PC-3 (cell line): ENCODE measurements at regions not wholly inside any gene's neighbourhood (a gene's known extent, or its start where the extent isn't known, plus 50 kb on each side); places are given as distances from the start of the nearest gene placed in this dataset.

ENCODE experiments used
- ATAC-seq: fragments of 200-7000 bp; cut with Tn5 transposase; 2 replicates; pipeline ENCODE4 v1.9.1; 2020; ENCODE audit warnings: mild to moderate bottlenecking, moderate library complexity
- BruUV-seq: library from RNA; stranded (reverse); fragments of 400-500 nt; replicated peaks from 2 replicates; lab custom pipeline; 2021; lab: Mats Ljungman, UMichigan
- CTCF ChIA-PET: fragments of 300-600 bp; sonication (Branson Sonifier 250); formaldehyde crosslinking; loops from one replicate; lab custom pipeline; 2022; ENCODE audit warnings: antibody characterized with exemption; lab: Charles Lee
- POLR2A ChIA-PET: fragments of 300-600 bp; sonication (Branson Sonifier 250); formaldehyde crosslinking; loops from one replicate; lab custom pipeline; 2022; ENCODE audit warnings: antibody characterized with exemption; ENCODE audit not compliant: unreplicated experiment; lab: Charles Lee
- DNase-seq: peaks from one replicate; pipeline ENCODE4 v3.0.0-alpha.2; 2015
- H2AFZ ChIP-seq: fragments of 300-600 bp; sonication (generic); 2 replicates; pipeline ENCODE4 v1.6.0; 2016; ENCODE audit warnings: antibody characterized with exemption, low read length
- H3F3A ChIP-seq: fragments of 300-600 bp; sonication (generic); one replicate; pipeline ENCODE4 v1.6.0; 2017; ENCODE audit warnings: antibody characterized with exemption, low read length, control low read depth, mild to moderate bottlenecking; ENCODE audit not compliant: unreplicated experiment
- H3K27ac ChIP-seq: fragments of 300-600 bp; sonication (generic); 2 replicates; pipeline ENCODE4 v1.5.1; 2016; ENCODE audit warnings: mild to moderate bottlenecking, low read length
- H3K27me3 ChIP-seq: fragments of 300-600 bp; sonication (generic); 2 replicates; pipeline ENCODE4 v1.6.1; 2016; ENCODE audit warnings: low read length, mixed read lengths
- H3K36me3 ChIP-seq: fragments of 300-600 bp; sonication (generic); 2 replicates; pipeline ENCODE4 v1.6.1; 2016; ENCODE audit warnings: low read depth, mixed run types, low read length, mixed read lengths
- H3K4me1 ChIP-seq: fragments of 300-600 bp; sonication (generic); 2 replicates; pipeline ENCODE4 v1.5.1; 2016; ENCODE audit warnings: low read length; ENCODE audit not compliant: insufficient read depth
- H3K4me2 ChIP-seq: fragments of 300-600 bp; sonication (generic); 2 replicates; pipeline ENCODE4 v1.6.0; 2016; ENCODE audit warnings: low read length
- H3K4me3 ChIP-seq: fragments of 300-600 bp; sonication (generic); 2 replicates; pipeline ENCODE4 v1.5.1; 2016; ENCODE audit warnings: mild to moderate bottlenecking, low read length, mixed read lengths
- H3K79me2 ChIP-seq: fragments of 300-600 bp; sonication (generic); 2 replicates; pipeline ENCODE4 v1.6.1; 2017; ENCODE audit warnings: low read length, mixed read lengths
- H3K9ac ChIP-seq: fragments of 300-600 bp; sonication (generic); 2 replicates; pipeline ENCODE4 v1.6.0; 2016; ENCODE audit warnings: mild to moderate bottlenecking, low read length
- H3K9me2 ChIP-seq: fragments of 300-600 bp; sonication (generic); replicated peaks from 2 replicates; pipeline ENCODE4 v1.6.1; 2016; ENCODE audit warnings: mixed run types, low read length, mixed read lengths
- H3K9me3 ChIP-seq: fragments of 300-600 bp; sonication (generic); 2 replicates; pipeline ENCODE4 v1.6.1; 2016; ENCODE audit warnings: low read length, mixed read lengths
- H4K20me1 ChIP-seq: fragments of 300-600 bp; sonication (generic); 2 replicates; pipeline ENCODE4 v1.6.1; 2016; ENCODE audit warnings: low read length, mixed read lengths
- CTCF ChIP-seq: fragments of 300-600 bp; sonication (generic); conservative IDR thresholded peaks from 2 replicates; pipeline ENCODE4 v1.5.1; 2017; ENCODE audit warnings: antibody characterized with exemption, low read depth, mild to moderate bottlenecking, low read length
- EZH2 ChIP-seq: fragments of 300-600 bp; sonication (generic); IDR thresholded peaks from one replicate; pipeline ENCODE4 v1.6.1; 2017; ENCODE audit warnings: antibody characterized with exemption, mild to moderate bottlenecking, low read length; ENCODE audit not compliant: unreplicated experiment
- EZH2phosphoT487 ChIP-seq: fragments of 300-600 bp; sonication (generic); IDR thresholded peaks from 2 replicates; pipeline ENCODE4 v1.6.1; 2018; ENCODE audit warnings: mild to moderate bottlenecking, antibody characterized with exemption, low read length, borderline replicate concordance
- intact Hi-C: fragments of 100-400 bp; cut with micrococcal nuclease; formaldehyde crosslinking; loops from 2 replicates; pipeline ENCODE4 v1.9.0; 2023

- no peaks in the 10 kb centered on the region for H3K9me2 ChIP-seq
- no peaks in the 10 kb centered on the region for H3K79me2 ChIP-seq
- intact Hi-C loops: no loop called here
- H3K4me2 ChIP-seq: no peak overlapping the region
- DNase-seq: no peak
- ChIA-PET POLR2A (no interaction called here), CTCF (no interaction called here)
- H3K36me3 ChIP-seq: no peaks in the 10 kb centered on the region
- H3K27ac ChIP-seq: no peak overlapping the region
- H3K4me1 ChIP-seq: no peaks in the 10 kb centered on the region
- no peak overlapping the region for H3K9ac ChIP-seq
- no peaks in the 10 kb centered on the region for H3K9me3 ChIP-seq
- H4K20me1 ChIP-seq: no peaks in the 10 kb centered on the region
- TF ChIP-seq EZH2 (no peak), CTCF (no peak), EZH2phosphoT487 (no peak)
- H2AFZ ChIP-seq: no peak overlapping the region
- BruUV-seq: no TSS peak
- ATAC-seq: no peak
- no peaks in the 10 kb centered on the region for H3K27me3 ChIP-seq
- H3F3A ChIP-seq: no peaks in the 10 kb centered on the region
- H3K4me3 ChIP-seq: no peak overlapping the region
Measured at GRCh38 chr5:145163876-145164275, 671.3 kb downstream of the PRELID2 start.

GRCh38 chr5:145162626-145163025, 672.5 kb downstream of the PRELID2 start:
- DNase-seq: peak; percentile 29
- no peak overlapping the region for H3K4me2 ChIP-seq
- H3K4me3 ChIP-seq: no peak overlapping the region
- ChIA-PET CTCF (no interaction called here), POLR2A (no interaction called here)
- no peak for ATAC-seq
- no TSS peak for BruUV-seq
- intact Hi-C loops: no loop called here
- no peaks in the 10 kb centered on the region for H3K36me3 ChIP-seq
- H3K79me2 ChIP-seq: no peaks in the 10 kb centered on the region
- no peaks in the 10 kb centered on the region for H3K9me3 ChIP-seq
- H3F3A ChIP-seq: no peaks in the 10 kb centered on the region
- H3K27ac ChIP-seq: no peak overlapping the region
- TF ChIP-seq EZH2phosphoT487: no peak
- TF ChIP-seq CTCF: no peak
- no peak for TF ChIP-seq EZH2
- H3K9me2 ChIP-seq: no peaks in the 10 kb centered on the region
- H3K9ac ChIP-seq: no peak overlapping the region
- no peak overlapping the region for H2AFZ ChIP-seq
- no peaks in the 10 kb centered on the region for H3K27me3 ChIP-seq
- no peaks in the 10 kb centered on the region for H4K20me1 ChIP-seq
- no peaks in the 10 kb centered on the region for H3K4me1 ChIP-seq

GRCh38 chr5:145161391-145161790, 673.8 kb downstream of the PRELID2 start:
- no peaks in the 10 kb centered on the region for H3K4me1 ChIP-seq
- TF ChIP-seq CTCF (no peak), EZH2phosphoT487 (no peak), EZH2 (no peak)
- H2AFZ ChIP-seq: no peak overlapping the region
- no peak overlapping the region for H3K27ac ChIP-seq
- H4K20me1 ChIP-seq: no peaks in the 10 kb centered on the region
- H3K36me3 ChIP-seq: no peaks in the 10 kb centered on the region
- BruUV-seq: no TSS peak
- H3K79me2 ChIP-seq: no peaks in the 10 kb centered on the region
- H3K4me2 ChIP-seq: no peak overlapping the region
- no peak overlapping the region for H3K9ac ChIP-seq
- no peaks in the 10 kb centered on the region for H3K9me3 ChIP-seq
- no peaks in the 10 kb centered on the region for H3K9me2 ChIP-seq
- POLR2A ChIA-PET: no interaction called here
- CTCF ChIA-PET: no interaction called here
- ATAC-seq (no peak), DNase-seq (no peak)
- no peaks in the 10 kb centered on the region for H3F3A ChIP-seq
- H3K27me3 ChIP-seq: no peaks in the 10 kb centered on the region
- intact Hi-C loops: no loop called here
- H3K4me3 ChIP-seq: no peak overlapping the region
